ENCODE measurements at regions not wholly inside any gene's neighbourhood (a gene's known extent, or its start where the extent isn't known, plus 50 kb on each side); places are given as distances from the start of the nearest gene placed in this dataset.

DNA sequence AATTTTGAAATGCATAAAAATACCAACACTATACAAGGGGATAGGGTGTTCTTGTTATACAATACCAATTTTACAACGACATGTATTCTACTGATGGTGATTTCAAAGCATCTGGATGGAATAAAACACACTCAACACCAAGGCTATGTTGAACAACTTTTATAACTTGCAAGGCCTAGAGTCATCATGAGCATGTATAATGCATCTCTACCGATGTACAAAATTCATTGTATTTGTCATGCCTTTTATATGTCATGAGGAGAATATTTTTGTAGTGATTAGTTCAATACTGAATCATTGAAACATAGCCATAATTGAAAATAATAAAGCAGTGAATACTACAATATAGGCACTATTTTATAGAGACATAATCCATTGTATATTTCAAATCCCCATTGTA lies 160.2 kb downstream of the ETV1 start:
- TF ChIP-seq TAF1 (IDR thresholded peaks at IDR 0.05; ENCODE audit: borderline replicate concordance, low read depth, low read length) (no peak), SIN3A (IDR thresholded peaks at IDR 0.05; ENCODE audit: low read depth, low read length) (no peak), POLR2A (IDR thresholded peaks at IDR 0.05; ENCODE audit: low read depth, low read length) (no peak), EZH2 (IDR thresholded peaks at IDR 0.05; ENCODE audit: borderline replicate concordance, control insufficient read depth, low read depth, low read length) (no peak)
- TF ChIP-seq, protein P1, sequence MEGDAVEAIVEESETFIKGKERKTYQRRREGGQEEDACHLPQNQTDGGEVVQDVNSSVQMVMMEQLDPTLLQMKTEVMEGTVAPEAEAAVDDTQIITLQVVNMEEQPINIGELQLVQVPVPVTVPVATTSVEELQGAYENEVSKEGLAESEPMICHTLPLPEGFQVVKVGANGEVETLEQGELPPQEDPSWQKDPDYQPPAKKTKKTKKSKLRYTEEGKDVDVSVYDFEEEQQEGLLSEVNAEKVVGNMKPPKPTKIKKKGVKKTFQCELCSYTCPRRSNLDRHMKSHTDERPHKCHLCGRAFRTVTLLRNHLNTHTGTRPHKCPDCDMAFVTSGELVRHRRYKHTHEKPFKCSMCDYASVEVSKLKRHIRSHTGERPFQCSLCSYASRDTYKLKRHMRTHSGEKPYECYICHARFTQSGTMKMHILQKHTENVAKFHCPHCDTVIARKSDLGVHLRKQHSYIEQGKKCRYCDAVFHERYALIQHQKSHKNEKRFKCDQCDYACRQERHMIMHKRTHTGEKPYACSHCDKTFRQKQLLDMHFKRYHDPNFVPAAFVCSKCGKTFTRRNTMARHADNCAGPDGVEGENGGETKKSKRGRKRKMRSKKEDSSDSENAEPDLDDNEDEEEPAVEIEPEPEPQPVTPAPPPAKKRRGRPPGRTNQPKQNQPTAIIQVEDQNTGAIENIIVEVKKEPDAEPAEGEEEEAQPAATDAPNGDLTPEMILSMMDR (IDR thresholded peaks at IDR 0.05 in 2 of 3, conservative IDR thresholded peaks at IDR 0.05 in 1 of 3; ENCODE audit: control insufficient read depth in 2 of 3, extremely low read depth in 1 of 3, insufficient read depth in 1 of 3, low read depth in 3 of 3, low read length in 3 of 3) = no peak

Data from GM12878 (cell line).